ENCODE measurements at regions not wholly inside any gene's neighbourhood (a gene's known extent, or its start where the extent isn't known, plus 50 kb on each side); places are given as distances from the start of the nearest gene placed in this dataset.

DNA sequence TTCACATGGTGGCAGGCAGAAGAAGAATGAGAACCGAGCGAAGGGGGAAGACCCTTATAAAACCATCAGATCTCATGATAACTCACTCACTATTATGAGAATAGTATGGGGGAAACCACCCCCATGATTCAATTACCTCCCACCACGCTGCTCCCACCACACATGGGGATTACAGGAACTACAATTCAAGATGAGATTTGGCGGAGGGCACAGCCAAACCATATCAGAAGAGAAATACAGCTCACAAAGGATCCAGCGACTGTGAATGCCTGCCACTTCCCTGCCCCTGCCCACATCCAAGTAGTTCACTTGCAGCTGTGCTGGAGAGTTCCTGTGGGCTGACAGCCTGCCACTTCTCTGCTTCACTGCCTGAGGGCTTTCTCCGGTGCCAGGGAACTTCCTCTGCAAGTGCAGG lies 148.7 kb downstream of the C7orf25 start:
- no peaks in the 10 kb centered on the region for H4K20me1 ChIP-seq (ENCODE audit: insufficient read depth, low read length)
- peaks cover 3% of the 10 kb centered on the region for H3K9me3 ChIP-seq (ENCODE audit: low read depth, low read length)
- no peaks in the 10 kb centered on the region for H3K36me3 ChIP-seq (ENCODE audit: insufficient read depth, low read length)
- DNase-seq (ENCODE audit: insufficient read length, low spot score, missing footprints): no peak
- H3K4me3 ChIP-seq (ENCODE audit: insufficient read depth, low read length): no peak overlapping the region
- no peak overlapping the region for H3K4me2 ChIP-seq (ENCODE audit: insufficient read depth, low read length)
- H3K4me1 ChIP-seq (ENCODE audit: insufficient read depth, low read length): no peaks in the 10 kb centered on the region
- peaks cover 22% of the 10 kb centered on the region for H3K27me3 ChIP-seq (ENCODE audit: insufficient read depth, low read length)
- H3K27ac ChIP-seq (ENCODE audit: low read depth, low read length): no peak overlapping the region
- H3K79me2 ChIP-seq (ENCODE audit: insufficient read depth, low read length): no peaks in the 10 kb centered on the region
- no peak overlapping the region for H2AFZ ChIP-seq (ENCODE audit: low read length)
- TF ChIP-seq, protein P1, sequence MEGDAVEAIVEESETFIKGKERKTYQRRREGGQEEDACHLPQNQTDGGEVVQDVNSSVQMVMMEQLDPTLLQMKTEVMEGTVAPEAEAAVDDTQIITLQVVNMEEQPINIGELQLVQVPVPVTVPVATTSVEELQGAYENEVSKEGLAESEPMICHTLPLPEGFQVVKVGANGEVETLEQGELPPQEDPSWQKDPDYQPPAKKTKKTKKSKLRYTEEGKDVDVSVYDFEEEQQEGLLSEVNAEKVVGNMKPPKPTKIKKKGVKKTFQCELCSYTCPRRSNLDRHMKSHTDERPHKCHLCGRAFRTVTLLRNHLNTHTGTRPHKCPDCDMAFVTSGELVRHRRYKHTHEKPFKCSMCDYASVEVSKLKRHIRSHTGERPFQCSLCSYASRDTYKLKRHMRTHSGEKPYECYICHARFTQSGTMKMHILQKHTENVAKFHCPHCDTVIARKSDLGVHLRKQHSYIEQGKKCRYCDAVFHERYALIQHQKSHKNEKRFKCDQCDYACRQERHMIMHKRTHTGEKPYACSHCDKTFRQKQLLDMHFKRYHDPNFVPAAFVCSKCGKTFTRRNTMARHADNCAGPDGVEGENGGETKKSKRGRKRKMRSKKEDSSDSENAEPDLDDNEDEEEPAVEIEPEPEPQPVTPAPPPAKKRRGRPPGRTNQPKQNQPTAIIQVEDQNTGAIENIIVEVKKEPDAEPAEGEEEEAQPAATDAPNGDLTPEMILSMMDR (IDR thresholded peaks at IDR 0.05; ENCODE audit: extremely low read depth, low read depth, low read length): no peak

DNA sequence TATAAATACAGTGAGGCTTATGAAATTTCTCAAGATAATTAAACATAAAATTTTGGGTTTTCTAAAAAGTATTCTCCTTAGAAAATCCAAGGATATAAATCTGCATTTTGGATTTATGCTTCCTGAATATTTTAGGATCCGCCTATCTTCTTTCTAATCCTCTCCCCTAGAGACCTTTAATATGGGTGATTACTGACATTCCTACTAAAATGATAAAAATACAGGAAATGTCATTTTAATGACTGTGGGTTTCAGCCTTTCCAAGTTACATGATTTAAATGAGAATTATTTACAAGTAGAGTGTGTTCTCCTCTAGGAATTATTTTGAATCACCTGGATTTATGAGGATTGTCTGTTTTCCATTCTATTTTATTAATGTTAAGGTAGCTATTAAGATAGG lies 150.4 kb downstream of the C7orf25 start:
- TF ChIP-seq, protein P1 (IDR thresholded peaks at IDR 0.05; ENCODE audit: extremely low read depth, low read depth, low read length): no peak
- Histone ChIP-seq H3K9me3 (ENCODE audit: low read depth, low read length) (peaks cover 3% of the 10 kb centered on the region), H2AFZ (ENCODE audit: low read length) (no peak overlapping the region), H3K4me1 (ENCODE audit: insufficient read depth, low read length) (no peaks in the 10 kb centered on the region), H4K20me1 (ENCODE audit: insufficient read depth, low read length) (no peaks in the 10 kb centered on the region), H3K27ac (ENCODE audit: low read depth, low read length) (no peak overlapping the region), H3K79me2 (ENCODE audit: insufficient read depth, low read length) (no peaks in the 10 kb centered on the region), H3K4me3 (ENCODE audit: insufficient read depth, low read length) (no peak overlapping the region), H3K36me3 (ENCODE audit: insufficient read depth, low read length) (no peaks in the 10 kb centered on the region), H3K4me2 (ENCODE audit: insufficient read depth, low read length) (no peak overlapping the region), H3K27me3 (ENCODE audit: insufficient read depth, low read length) (peaks cover 20% of the 10 kb centered on the region)
- DNase-seq (ENCODE audit: insufficient read length, low spot score, missing footprints): no peak

DNA sequence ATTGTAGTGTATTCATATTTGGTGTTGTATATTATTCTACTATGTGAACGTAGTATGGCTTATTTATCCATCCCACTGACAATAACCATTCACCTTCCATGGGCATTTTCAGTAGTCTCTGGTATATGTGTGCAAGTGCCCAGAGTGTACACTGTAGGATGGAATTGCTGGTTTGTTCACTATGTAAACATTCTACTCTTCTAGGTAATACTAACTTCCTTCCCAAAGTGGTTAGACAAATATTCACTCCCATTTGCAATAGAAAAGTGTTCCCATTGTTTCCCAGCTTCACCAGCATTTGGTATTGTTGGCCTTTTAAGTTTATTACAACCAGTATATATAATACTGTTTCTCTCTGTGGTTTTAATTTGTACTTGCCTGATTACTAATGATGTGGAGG lies 153.7 kb downstream of the C7orf25 start:
- Histone ChIP-seq H3K27me3 (ENCODE audit: insufficient read depth, low read length) (peaks cover 6% of the 10 kb centered on the region), H3K79me2 (ENCODE audit: insufficient read depth, low read length) (no peaks in the 10 kb centered on the region), H3K36me3 (ENCODE audit: insufficient read depth, low read length) (no peaks in the 10 kb centered on the region), H3K4me3 (ENCODE audit: insufficient read depth, low read length) (no peak overlapping the region), H3K9me3 (ENCODE audit: low read depth, low read length) (peaks cover 3% of the 10 kb centered on the region), H3K4me2 (ENCODE audit: insufficient read depth, low read length) (no peak overlapping the region), H3K4me1 (ENCODE audit: insufficient read depth, low read length) (no peaks in the 10 kb centered on the region), H2AFZ (ENCODE audit: low read length) (no peak overlapping the region), H4K20me1 (ENCODE audit: insufficient read depth, low read length) (no peaks in the 10 kb centered on the region), H3K27ac (ENCODE audit: low read depth, low read length) (no peak overlapping the region)
- TF ChIP-seq, protein P1 (IDR thresholded peaks at IDR 0.05; ENCODE audit: extremely low read depth, low read depth, low read length): no peak
- DNase-seq (ENCODE audit: insufficient read length, low spot score, missing footprints): no peak

DNA sequence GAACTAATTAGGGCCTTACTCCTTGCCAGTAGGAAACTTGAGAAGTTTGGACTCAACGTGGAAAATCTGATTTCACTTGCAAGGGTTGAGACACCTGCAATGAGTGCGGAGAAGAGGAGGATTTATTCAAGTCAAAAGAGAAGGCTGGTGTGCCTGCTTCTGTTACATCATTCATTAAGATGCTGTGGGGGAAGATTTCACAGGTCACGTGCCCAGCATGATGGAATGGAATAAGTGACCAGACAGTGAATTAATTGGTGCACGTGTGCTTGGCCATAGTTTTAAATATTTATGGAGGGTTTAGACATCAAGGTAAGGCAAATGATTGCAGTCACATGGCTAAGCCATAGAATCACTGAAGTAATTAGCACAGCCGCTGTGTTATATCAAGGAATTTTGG lies 155.0 kb downstream of the C7orf25 start:
- Histone ChIP-seq H3K9me3 (ENCODE audit: low read depth, low read length) (peaks cover 3% of the 10 kb centered on the region), H3K79me2 (ENCODE audit: insufficient read depth, low read length) (no peaks in the 10 kb centered on the region), H4K20me1 (ENCODE audit: insufficient read depth, low read length) (no peaks in the 10 kb centered on the region), H2AFZ (ENCODE audit: low read length) (no peak overlapping the region), H3K4me1 (ENCODE audit: insufficient read depth, low read length) (no peaks in the 10 kb centered on the region), H3K27me3 (ENCODE audit: insufficient read depth, low read length) (peaks cover 4% of the 10 kb centered on the region), H3K36me3 (ENCODE audit: insufficient read depth, low read length) (no peaks in the 10 kb centered on the region), H3K4me2 (ENCODE audit: insufficient read depth, low read length) (no peak overlapping the region), H3K4me3 (ENCODE audit: insufficient read depth, low read length) (no peak overlapping the region), H3K27ac (ENCODE audit: low read depth, low read length) (no peak overlapping the region)
- TF ChIP-seq, protein P1 (IDR thresholded peaks at IDR 0.05; ENCODE audit: extremely low read depth, low read depth, low read length): no peak
- DNase-seq (ENCODE audit: insufficient read length, low spot score, missing footprints): no peak
